ENCODE measurements at regions not wholly inside any gene's neighbourhood (a gene's known extent, or its start where the extent isn't known, plus 50 kb on each side); places are given as distances from the start of the nearest gene placed in this dataset.
"Not testable (repeated sequence)": the region's sequence is repeated elsewhere in the genome, so short reads cannot be mapped to it uniquely, and the experiment has no call there.

GRCh38 chr1:14270821-14271220, 327.7 kb upstream of the KAZN start:
- DNase-seq = no peak

DNA sequence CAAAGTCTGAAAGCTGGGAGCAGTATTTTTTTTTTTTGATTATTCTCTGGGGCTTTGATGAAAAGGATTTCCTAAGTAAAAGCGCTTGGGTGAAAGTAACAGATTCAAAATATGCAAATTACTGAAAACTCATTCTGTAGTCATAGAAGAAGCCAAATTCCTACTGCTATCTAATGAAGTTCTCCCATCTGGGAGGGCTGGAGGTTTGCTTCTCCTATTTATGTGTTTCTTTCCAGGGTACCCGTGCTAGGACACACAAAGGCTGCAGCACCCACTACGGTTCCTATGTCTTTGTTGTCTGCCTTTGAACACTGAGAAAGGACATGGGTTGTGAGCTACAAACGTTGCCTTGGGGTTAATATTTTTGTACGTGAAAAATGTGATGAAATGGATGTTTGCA, 324.7 kb upstream of the KAZN start:
- DNase-seq = no peak

GRCh38 chr1:14279891-14280290, 318.6 kb upstream of the KAZN start:
- DNase-seq = not testable (repeated sequence)

DNA sequence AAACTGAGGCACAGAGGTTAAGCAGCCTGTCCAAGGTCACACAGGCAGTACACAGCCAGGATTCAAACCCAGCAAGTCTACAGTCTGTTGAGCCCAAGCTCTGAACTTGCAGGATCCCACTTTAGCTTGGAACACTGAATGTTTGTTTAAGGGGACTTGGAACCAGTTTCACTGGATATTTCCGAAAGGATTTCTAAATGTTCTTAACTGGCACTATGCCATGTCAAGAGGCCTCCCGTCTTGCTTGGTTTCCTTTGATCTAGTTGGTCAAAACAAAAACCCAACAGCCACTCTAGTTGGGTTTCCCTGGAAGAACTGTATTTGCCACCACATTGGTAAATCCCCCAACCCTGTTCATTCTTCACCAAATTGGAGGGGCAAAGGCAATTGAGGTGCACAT, 317.6 kb upstream of the KAZN start:
- no peak for DNase-seq

- no peak for DNase-seq
Measured at GRCh38 chr1:14281412-14281811, 317.1 kb upstream of the KAZN start.

DNA sequence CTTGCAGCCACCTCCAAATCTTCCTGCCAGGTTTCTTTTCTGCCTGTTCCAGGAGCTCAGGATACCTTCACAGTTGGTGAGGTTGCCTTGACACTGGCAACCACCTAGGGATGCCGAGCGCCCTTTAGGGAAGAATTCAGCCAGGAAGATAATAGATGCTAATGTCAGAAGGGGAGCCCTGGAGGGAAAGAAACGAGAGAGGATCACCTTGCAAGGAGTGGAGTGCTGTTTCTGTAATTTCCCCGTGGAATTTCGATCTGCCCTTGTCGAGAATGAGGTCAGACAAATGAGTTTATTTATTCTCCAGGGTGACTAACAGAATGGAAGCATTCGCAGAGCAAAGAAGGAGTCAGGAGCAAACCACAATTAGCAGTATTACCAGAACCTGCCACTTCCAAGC, 315.8 kb upstream of the KAZN start:
- DNase-seq = no peak

- no peak for DNase-seq
Measured at GRCh38 chr1:14285238-14285637, 313.2 kb upstream of the KAZN start.

DNA sequence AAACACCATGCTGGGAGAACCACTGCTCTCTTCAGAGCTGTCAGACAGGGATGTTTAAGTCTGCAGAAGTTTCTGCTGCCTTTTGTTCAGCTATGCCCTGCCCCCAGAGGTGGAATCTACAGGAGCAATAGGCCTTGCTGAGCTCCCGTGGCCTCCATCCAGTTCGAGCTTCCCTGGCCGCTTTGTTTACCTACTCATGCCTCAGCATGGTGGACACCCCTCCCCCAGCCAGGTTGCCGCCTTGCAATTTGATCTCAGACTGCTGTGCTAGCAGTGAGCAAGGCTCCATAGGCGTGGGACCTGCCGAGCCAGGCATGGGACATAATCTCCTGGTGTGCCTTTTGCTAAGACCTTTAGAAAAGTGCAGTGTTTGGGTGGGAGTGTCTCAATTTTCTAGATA, 307.3 kb upstream of the KAZN start:
- not testable (repeated sequence) for DNase-seq

DNA sequence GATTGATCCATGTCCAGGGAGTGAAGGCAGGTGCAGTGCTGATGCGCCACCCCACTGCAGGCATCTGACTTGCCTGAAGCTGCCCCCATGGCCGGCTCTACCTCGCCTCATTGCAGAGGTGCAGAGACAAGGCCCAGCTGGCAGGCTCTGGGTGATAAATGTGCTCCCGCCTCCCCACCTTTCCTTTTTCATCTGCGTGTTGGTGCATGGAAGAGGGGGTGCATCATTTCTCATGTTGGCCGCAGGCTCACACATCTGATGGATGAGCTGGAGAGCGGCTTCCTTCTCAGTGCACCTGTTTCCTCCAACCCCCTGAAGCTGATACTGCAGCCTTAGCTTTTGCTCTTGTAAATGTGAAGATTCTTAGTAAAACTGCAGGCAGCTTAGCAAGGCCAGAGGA, 306.0 kb upstream of the KAZN start:
- no peak for DNase-seq

GRCh38 chr1:14294006-14294405, 304.5 kb upstream of the KAZN start:
- DNase-seq = no peak

DNA sequence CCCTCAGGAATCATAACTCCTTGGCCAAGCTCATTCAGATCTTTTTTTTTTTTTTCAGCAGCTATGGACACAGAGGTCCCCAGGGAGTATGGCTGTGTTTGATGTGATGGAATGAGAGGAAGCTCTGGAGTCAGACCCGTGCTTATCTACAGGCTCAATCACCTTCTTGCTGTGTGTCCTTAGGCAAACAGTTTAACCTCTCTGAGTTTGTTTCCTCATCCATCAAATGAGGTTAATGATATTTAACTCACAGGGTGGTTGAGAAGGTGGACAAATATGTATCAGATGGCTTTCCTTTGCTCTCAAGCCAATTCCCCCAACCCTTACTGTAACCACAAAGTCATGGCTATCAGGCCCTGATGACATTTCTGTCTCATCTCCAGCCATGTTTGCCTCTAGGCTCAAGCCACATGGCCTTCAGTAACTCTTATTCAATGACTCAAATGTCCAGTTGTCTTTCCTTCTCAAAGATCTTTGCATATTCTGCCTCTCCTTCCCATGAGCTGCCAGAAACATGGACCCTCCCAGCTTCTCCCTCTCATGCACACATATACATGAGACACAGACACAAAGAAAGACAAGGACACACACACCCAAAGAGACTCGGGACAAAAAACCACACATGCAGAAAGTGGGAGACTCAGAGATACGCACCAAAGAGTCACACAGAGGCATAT, 303.5 kb upstream of the KAZN start:
- DNase-seq = no peak

- DNase-seq = peak; percentile 21
Measured at GRCh38 chr1:14296795-14297194, 301.7 kb upstream of the KAZN start.

- DNase-seq = no peak
Measured at GRCh38 chr1:14297356-14297755, 301.1 kb upstream of the KAZN start.

GRCh38 chr1:14298806-14299205, 299.7 kb upstream of the KAZN start:
- no peak for DNase-seq

GRCh38 chr1:14300991-14301703, 297.3 kb upstream of the KAZN start:
- DNase-seq = no peak

- no peak for DNase-seq
Measured at GRCh38 chr1:14301704-14302024, 296.8 kb upstream of the KAZN start.

DNA sequence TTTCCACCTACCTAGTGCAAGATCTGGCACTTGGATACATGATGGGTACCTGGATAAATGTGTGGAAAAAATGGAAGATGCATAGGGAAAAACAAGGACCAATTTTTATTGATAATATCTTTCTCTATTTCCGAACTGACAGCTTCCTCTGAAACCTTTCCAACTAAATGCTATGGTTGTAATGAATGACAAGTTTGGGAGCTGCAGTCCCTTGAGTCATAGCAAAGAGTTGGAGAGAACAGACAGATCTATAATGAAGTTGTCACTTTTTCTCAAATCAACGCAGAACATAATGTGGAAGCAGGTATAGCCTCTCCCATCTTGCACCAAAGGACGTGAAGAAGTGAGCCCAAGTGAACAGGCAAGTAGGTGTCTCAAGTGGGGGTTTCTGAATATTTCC, 296.5 kb upstream of the KAZN start:
- DNase-seq = no peak

DNA sequence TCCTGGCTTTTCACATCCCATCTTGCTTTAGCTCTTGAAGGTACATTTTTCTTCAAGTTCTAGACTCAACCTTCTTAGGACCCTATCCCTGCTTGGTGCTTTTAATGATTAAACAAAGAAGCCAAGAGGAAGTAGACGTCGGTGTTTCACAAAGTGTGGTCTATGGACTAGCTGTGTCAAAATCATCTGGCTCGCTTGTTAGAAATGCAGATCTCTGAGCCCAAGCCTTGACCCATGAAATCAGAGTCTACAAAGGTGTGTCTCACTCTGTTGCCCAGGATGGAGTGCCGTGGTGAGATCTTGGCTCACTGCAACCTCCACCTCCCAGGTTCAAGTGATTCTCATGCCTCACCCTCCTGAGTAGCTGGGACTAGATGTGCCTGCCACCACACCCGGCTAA, 295.5 kb upstream of the KAZN start:
- DNase-seq = no peak

GRCh38 chr1:14304381-14304865, 294.1 kb upstream of the KAZN start:
- DNase-seq = no peak

DNA sequence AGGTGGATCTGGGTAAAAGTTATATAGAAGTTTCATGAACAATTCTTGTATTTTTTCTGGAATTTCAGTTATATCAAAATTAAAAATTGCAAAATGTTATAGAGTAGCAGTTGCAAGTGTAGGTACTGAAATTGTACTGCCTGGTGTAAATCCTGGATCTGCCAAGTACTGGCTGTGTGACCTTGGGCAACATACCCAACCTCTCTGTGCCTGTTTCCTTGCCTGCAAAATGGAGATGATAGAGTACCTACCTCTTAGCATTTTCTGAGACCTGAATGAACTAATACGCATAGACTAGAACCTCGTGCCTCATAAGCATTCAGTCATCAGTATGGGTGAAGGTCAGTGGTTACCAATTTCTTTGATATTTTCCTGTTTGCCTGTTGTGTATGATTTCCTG, 290.0 kb upstream of the KAZN start:
- no peak for DNase-seq

DNA sequence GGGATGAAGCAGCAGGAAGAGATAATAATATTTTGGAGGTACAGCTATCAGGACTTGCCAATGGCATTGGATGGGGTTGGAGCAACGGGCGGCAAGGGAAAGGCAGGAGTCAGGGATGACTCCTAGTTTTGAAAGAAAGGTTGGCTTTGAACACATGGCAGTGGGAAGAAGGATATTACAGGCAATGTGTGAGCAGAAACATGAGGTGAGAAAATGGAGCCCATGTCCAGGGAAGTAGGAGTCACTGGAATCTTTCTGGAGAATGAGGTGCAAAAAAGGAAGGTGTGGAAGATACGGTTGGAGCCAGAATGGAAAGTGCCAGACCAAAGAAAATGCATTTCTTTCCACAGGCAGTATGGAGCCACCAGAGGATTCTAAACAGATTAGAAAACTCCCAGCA, 288.5 kb upstream of the KAZN start:
- no peak for DNase-seq

GRCh38 chr1:14310476-14310875, 288.0 kb upstream of the KAZN start:
- no peak for DNase-seq

- DNase-seq = no peak
Measured at GRCh38 chr1:14313731-14314431, 284.6 kb upstream of the KAZN start.

GRCh38 chr1:14318830-14319229, 279.7 kb upstream of the KAZN start:
- no peak for DNase-seq
